Adrenal gland (tissue), 5 donors: ENCODE measurements at regions not wholly inside any gene's neighbourhood (a gene's known extent, or its start where the extent isn't known, plus 50 kb on each side); places are given as distances from the start of the nearest gene placed in this dataset.

Experiments used
- CTCF ChIP-seq, 6 experiments: fragments of 450-650 bp in 4 of 6; fragments of 200-600 bp in 2 of 6; sonication (generic) in 1 of 6; IDR thresholded peaks; 1 replicate in 5 of 6; 2 replicates in 1 of 6; pipeline versions ENCODE4 v1.5.1 to v1.8.0; 2016 to 2021; ENCODE audit warnings: antibody characterized with exemption in 6 of 6, mild to moderate bottlenecking in 2 of 6, moderate library complexity in 1 of 6
- POLR2A ChIP-seq, 2 donors: fragments of 450-650 bp; IDR thresholded peaks; one replicate each; pipeline ENCODE4 v1.6.1; 2017; ENCODE audit warnings: antibody characterized with exemption in 2 of 2, mild to moderate bottlenecking in 2 of 2, moderate library complexity in 1 of 2
- donor health status: DM: no; HTN: no; CAD: no.

DNA sequence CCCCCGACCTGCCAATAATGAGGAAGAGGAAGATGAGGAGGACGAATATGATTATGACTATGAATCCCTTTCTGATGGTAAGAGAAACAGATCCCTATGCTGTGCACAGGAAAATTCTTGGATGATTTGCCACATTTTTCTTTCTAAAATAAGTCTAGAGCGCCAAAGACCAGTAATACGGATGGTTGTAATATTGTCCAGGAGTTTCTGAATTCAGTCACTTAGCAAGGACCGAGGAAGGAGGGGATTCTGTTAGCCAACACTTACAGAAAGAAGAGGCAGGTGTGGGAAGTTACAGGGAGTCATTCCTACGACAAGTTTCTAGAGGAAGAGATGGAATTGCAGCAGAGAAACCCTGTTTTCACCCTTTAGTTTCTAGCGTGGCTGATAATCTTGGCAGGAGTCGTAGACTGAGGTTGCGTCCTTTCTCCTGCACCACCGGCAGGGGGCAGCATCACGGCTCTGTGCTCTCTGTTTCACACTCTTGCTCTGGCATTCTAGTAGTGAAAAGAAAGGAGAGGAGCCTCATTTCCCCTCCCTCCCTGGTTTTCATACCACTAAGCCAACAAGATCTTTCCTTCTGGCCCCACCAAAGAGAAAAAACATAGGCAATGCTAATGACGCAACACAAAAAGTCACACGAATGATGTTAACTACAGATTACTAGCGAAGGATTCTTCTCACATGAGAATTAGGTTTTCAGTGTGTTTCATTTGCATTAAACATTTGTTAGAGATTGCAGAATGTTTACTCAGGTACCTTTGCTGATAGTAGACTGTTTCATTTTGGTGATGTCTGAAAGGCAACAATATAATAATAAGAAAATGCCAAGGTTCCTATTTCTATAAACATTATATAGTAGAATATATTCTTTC is 82.7 kb downstream of the NOC3L start:
- no peak for TF ChIP-seq POLR2A (IDR thresholded peaks at IDR 0.05)
- TF ChIP-seq CTCF (IDR thresholded peaks at IDR 0.05), result peak; percentile 71 to 94 (median 76)
